ENCODE measurements at regions not wholly inside any gene's neighbourhood (a gene's known extent, or its start where the extent isn't known, plus 50 kb on each side); places are given as distances from the start of the nearest gene placed in this dataset.
"Not testable (repeated sequence)": the region's sequence is repeated elsewhere in the genome, so short reads cannot be mapped to it uniquely, and the experiment has no call there.

GRCh38 chr11:38438091-38438490 is 1840.1 kb upstream of the RAG2 start:
- no peak for DNase-seq (ENCODE audit: low read depth in 2 of 2)

DNA sequence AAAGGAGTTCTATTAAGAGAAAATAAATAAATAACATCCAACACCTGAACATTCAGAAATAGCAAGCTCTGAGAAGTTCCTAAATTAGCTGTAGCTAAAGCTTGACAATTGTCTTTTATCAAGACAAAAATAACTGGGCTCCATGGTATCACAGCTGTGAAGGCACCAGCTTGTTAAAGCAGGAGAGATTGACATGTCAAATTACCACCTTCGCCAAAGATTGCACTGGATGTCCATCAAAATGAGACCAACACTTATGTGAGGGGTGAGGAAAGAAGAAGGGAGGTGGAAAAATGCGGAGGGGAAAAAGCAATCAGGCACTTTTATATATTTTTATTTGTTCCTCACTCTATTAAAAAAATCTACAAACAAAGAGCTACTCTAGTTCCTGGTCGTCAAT is 1827.5 kb upstream of the RAG2 start:
- DNase-seq (ENCODE audit: low read depth in 2 of 2) = no peak

GRCh38 chr11:38423042-38423441 is 1825.0 kb upstream of the RAG2 start:
- DNase-seq (ENCODE audit: low read depth in 2 of 2) = no peak

DNA sequence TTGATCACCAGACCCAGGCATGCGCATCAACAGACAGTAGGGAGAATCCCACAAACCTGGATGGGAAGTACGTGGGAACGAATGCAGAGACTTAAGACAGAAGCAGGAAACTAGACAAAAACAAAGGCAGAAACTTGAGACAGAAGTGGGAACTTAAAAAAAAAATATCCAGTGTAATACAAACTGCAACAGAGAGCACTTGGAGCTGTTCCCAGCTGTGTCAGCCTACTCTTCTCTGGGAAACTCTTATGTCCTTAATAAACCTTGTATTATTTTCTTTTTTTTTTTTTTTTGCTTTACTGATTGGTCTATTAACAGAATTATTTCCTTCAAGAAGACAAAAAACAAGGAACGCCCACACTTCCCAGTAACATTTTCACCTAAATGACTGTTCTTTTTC is 1818.1 kb upstream of the RAG2 start:
- no peak for DNase-seq (ENCODE audit: low read depth in 2 of 2)

DNA sequence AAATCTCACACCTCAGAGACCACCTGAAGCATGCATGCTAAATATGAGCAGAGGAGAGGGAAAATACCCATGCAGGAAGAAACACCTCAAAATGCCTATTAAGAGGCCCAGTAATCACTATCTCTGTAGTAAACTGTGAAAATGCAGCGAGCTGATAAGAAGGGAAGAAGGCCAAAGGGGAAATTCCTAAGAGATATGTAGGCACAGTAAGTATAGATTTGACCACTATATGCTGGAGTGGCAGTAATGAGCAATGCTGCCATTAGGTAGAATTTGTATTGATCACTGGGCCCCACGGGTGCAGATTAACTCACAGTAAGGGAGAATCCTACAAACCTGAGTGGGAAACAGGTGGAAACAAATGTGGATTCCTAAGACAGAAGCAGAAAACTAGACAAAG is 1813.1 kb upstream of the RAG2 start:
- DNase-seq (ENCODE audit: low read depth in 2 of 2) = no peak

DNA sequence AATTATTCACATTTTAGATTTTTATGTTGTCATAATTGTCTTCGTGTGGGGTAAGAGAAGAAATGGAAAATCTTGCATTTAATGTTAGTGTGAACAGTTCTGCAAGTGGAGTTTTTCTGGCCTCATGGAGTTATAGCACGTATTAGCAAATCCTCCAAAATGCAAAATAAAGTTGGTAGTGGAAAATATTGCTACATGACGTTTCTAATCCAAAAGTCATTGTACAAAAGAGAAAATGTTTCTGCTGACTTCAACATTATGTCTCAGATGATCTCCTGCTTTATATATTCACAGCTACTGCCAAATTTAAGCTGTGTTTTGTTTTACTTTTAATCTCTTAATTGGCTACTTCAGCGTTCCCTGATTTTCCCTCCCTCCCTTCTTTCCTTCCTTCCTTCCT is 1804.0 kb upstream of the RAG2 start:
- no peak for DNase-seq (ENCODE audit: low read depth in 2 of 2)

- no peak for DNase-seq (ENCODE audit: low read depth in 2 of 2)
Measured at GRCh38 chr11:38392176-38392575, 1794.1 kb upstream of the RAG2 start.

DNA sequence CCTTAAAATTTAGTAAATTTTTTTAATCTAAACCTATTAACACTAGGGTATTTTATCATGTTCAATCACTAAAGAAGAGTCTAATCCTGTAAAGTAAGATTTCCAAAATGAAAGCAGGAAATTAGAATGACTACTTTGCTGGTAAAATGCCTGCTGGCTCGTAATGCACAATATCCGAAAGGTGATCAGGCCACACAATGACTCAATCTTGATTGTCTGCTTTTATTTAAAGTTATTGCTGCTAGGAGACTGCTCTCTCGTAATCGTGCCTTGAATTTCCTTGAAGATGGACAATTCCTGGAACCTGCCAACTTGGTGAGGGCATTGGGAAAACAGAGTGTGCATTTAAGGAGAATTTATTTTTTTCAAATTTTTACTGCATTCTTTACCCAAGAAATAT is 1786.5 kb upstream of the RAG2 start:
- no peak for DNase-seq (ENCODE audit: low read depth in 2 of 2)

- no peak for DNase-seq (ENCODE audit: low read depth in 2 of 2)
Measured at GRCh38 chr11:38365274-38365673, 1767.2 kb upstream of the RAG2 start.

- no peak for DNase-seq (ENCODE audit: low read depth in 2 of 2)
Measured at GRCh38 chr11:38356255-38356654, 1758.2 kb upstream of the RAG2 start.

DNA sequence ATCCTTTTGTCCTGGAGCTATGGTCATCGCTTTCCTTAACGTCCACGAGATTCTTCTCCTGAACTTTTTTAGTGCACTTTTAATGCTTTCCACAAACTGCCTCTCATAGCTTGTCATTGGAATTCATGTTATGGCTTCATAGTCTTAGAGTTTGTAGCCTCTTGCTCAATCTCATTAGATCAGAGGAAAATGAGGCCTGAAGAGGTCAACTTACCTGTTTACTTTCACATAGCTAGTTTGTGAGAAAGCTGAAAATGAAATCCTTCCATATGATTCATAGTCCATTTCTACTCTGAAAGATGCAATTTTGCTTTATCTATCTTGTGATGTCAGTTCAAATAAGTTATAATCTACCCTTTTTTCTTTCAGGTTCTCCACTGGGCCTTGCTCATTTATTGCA is 1747.2 kb upstream of the RAG2 start:
- no peak for DNase-seq (ENCODE audit: low read depth in 2 of 2)

DNA sequence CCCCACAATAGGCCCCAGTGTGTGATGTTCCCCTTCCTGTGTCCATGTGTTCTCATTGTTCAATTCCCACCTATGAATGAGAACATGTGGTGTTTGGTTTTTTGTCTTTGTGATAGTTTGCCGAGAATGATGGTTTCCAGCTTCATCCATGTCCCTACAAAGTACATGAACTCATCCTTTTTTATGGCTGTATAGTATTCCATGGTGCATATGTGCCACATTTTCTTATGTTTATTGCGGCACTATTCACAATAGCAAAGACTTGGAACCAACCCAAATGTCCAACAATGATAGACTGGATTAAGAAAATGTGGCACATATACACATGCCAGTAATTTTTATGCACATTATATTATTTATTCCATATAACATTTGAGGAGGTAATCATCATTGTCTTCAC is 1743.6 kb upstream of the RAG2 start:
- DNase-seq (ENCODE audit: low read depth in 2 of 2) = not testable (repeated sequence)

DNA sequence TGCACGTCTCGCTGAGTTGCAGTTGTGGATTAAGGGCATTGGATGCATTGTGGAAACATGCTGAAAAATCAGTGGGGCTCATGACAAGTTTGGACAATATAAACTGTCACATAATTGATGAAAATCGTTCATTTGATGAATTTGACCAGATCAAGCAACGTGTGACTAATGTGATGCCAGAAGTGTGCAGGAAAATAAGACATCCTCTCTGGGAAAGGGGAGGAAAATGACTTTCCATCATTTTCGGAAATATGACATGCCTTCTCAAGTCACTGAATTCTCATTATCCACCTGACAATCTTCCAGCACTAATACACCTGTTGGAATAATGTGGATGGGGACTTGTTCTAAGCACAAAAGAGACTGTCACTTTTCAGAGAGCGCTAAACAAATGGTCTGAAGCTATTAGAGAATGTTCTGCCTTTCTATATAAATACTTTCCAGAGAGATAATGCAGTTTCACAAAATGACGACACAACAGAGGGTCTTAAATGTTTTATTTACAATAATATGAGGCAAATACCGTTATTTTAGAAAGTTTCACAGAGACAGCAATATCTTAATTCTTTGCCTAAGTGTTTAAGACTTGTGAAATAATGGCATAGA is 1741.9 kb upstream of the RAG2 start:
- DNase-seq (ENCODE audit: low read depth in 2 of 2) = no peak

GRCh38 chr11:38338022-38338421 is 1740.0 kb upstream of the RAG2 start:
- not testable (repeated sequence) for DNase-seq (ENCODE audit: low read depth in 2 of 2)

GRCh38 chr11:38332046-38332445 is 1734.0 kb upstream of the RAG2 start:
- DNase-seq (ENCODE audit: low read depth in 2 of 2) = no peak

DNA sequence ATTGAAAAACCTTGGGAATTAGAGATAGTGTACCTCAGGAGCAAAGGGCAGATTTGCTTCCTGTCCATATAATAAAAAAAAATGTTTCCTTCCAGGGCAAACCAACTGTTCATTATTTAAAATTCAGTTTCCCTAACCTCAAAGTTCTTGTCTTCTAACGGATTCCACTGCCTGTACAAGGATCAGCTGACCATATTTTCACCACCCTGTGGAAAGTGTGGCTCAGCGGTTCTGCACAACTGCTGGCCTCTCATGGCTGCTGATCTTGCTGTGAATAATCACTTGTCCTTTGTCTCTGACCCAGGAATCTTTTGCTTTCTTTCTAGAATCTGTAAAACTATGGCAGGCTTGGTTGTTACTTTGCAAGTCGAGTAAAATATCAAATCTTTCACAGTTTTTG is 1732.5 kb upstream of the RAG2 start:
- no peak for DNase-seq (ENCODE audit: low read depth in 2 of 2)

DNA sequence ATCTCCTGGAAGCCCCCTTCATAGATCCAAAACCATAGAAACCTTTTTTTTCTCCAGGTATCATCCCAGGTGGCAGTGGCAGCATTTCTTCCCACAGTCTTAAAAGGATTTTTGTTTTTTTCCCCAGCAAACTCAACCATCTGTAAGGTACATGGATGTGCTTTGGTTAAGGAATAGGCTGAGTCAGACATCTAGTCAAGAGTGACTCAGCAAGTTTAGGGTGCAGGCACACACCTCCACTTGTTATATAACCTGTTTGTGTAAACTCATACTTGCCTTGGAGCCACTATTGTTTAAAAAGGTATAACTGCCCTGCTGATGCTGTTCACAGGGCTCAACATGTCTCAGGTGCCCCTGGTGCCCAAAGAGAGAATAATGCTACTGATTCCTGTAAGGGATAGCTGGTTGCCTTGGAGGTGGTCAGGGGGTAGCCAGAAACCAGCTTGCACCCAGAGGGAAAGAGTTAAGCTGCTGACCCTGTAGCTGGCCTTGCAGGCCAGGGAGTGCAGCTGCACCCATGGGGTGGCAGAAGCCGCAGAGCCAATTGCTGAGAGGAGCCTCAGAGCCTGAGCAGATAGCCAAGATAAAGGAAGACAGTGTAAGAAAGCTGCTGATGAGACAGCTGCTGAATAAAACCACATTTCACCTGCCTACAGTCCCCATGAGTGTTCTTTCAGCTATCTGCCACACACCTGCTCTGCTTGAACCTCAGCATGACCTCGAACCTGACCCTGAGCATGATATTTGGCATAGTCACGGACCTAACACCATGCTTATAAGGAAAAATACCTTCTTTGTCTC is 1726.1 kb upstream of the RAG2 start:
- DNase-seq (ENCODE audit: low read depth in 2 of 2) = no peak

DNA sequence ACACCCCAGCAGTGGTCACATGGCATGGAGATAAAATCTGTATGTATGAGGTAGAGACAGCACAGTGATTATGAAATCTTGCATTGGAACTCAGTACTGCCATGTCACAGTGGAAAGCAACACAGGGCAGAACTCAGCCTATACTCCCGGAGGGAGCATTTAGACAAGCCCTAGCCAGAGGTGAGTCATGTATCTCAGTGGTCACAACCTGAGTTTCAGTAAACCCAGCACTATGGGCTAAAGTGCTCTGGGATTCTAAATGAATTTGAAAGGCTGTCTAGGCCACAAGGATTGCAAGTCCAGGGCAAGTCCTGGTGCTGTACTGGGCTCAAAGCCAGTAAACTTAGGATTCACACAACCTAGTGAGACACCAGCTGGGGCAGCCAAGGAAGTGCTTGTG is 1717.1 kb upstream of the RAG2 start:
- DNase-seq (ENCODE audit: low read depth in 2 of 2) = no peak

GRCh38 chr11:38307455-38307854 is 1709.4 kb upstream of the RAG2 start:
- DNase-seq (ENCODE audit: low read depth in 2 of 2) = no peak

- DNase-seq (ENCODE audit: low read depth in 2 of 2) = no peak
Measured at GRCh38 chr11:38305682-38306081, 1707.6 kb upstream of the RAG2 start.

DNA sequence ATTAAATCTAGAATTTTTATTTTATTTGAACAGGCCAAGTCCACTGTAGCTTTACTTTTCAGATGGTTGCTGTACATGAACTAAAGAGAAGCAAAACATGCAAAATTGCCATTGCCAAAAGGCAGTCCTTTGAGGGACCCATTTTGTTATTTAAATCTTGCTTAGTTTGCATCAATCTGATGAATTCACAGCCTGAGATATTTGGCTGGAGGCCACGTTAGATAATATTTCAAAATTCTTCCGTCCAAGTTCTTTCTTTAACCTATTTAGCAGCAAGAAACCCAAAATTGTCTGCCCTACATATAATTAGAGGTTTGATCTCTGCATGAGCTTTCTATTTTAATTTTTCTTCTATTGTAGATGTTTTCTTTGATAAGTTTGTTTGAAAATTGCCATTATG is 1706.9 kb upstream of the RAG2 start:
- no peak for DNase-seq (ENCODE audit: low read depth in 2 of 2)

DNA sequence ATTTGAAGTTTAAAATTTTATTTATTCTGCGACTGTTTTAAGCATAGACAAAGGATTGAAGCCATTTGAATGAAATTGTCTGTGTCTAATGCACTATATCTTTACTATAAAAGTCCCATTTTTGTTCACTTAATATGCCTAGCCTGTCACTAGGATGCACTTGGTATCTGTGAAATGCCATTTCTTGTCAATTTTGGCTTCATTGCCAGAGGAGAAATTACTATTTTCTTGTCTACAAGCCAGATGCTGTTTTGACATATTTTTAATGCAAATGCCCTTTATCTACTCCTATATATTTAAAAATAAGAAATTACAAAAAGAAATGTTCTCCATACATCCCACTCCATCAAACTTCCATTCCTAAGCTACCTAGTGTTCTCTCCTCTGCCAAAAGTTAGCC is 1704.5 kb upstream of the RAG2 start:
- no peak for DNase-seq (ENCODE audit: low read depth in 2 of 2)

DNA sequence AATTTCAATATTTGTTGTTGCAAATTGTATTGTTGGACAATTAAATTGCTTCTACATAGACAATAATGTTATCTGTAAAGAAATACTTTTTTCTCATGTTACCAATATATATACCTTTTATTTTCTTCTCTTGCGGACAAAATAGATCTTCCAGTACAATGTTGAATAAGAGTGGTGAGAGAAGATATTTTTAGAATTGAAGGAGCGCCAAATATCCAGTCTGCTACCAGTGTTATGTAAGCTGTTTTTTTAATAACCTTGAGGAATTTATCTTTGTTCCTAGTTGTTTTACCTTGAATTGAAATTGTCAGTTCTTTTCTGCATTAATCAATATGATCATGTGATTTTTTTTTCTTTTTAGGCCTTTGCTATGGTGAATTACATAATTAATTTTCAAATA is 1702.5 kb upstream of the RAG2 start:
- DNase-seq (ENCODE audit: low read depth in 2 of 2) = no peak
